ENCODE measurements at regions not wholly inside any gene's neighbourhood (a gene's known extent, or its start where the extent isn't known, plus 50 kb on each side); places are given as distances from the start of the nearest gene placed in this dataset.
A peak's percentile ranks its signal among the peaks of the same experiment; 100 is the strongest.

- TF ChIP-seq CTCF (IDR thresholded peaks at IDR 0.05; ENCODE audit: borderline replicate concordance, extremely low read depth, insufficient read depth): no peak
- H3K27ac ChIP-seq (ENCODE audit: low read depth in 2 of 2, low read length in 2 of 2): no peak overlapping the region
- FAIRE-seq (no peak), DNase-seq (no peak)
- H3K27me3 ChIP-seq (ENCODE audit: control insufficient read depth, insufficient read depth, low read length): no peaks in the 10 kb centered on the region
- H3K4me3 ChIP-seq (ENCODE audit: low read length in 3 of 3): no peak overlapping the region
- H3K4me1 ChIP-seq (ENCODE audit: control insufficient read depth in 2 of 3, insufficient read depth in 2 of 3, low read depth in 1 of 3, low read length in 3 of 3): no peaks in the 10 kb centered on the region
- no peaks in the 10 kb centered on the region for H3K36me3 ChIP-seq (ENCODE audit: control insufficient read depth in 2 of 3, insufficient read depth in 3 of 3, low read length in 3 of 3)
- no peak overlapping the region for H3K9ac ChIP-seq (ENCODE audit: low read length in 3 of 3)
- H3K9me3 ChIP-seq (ENCODE audit: control insufficient read depth in 2 of 3, insufficient read depth in 1 of 3, low read length in 3 of 3): no peaks in the 10 kb centered on the region
- intact Hi-C loops (cut with DNase I): no loop called here
Observed at GRCh38 chr9:104374711-104375110, 129.4 kb upstream of the OR13F1 start.

- Histone ChIP-seq H3K4me3 (ENCODE audit: low read length in 3 of 3) (no peak overlapping the region), H3K27ac (ENCODE audit: low read depth in 2 of 2, low read length in 2 of 2) (no peak overlapping the region), H3K36me3 (ENCODE audit: control insufficient read depth in 2 of 3, insufficient read depth in 3 of 3, low read length in 3 of 3) (no peaks in the 10 kb centered on the region), H3K9me3 (ENCODE audit: control insufficient read depth in 2 of 3, insufficient read depth in 1 of 3, low read length in 3 of 3) (no peaks in the 10 kb centered on the region), H3K4me1 (ENCODE audit: control insufficient read depth in 2 of 3, insufficient read depth in 2 of 3, low read depth in 1 of 3, low read length in 3 of 3) (no peaks in the 10 kb centered on the region), H3K27me3 (ENCODE audit: control insufficient read depth, insufficient read depth, low read length) (no peaks in the 10 kb centered on the region), H3K9ac (ENCODE audit: low read length in 3 of 3) (no peak overlapping the region)
- FAIRE-seq (no peak), DNase-seq (peak in 2 of 5 donors; percentile 12)
- TF ChIP-seq CTCF (IDR thresholded peaks at IDR 0.05; ENCODE audit: borderline replicate concordance, extremely low read depth, insufficient read depth): no peak
- intact Hi-C loops (cut with DNase I): no loop called here
Observed at GRCh38 chr9:104386013-104386412, 118.0 kb upstream of the OR13F1 start.

GRCh38 chr9:104386425-104387069, 117.5 kb upstream of the OR13F1 start:
- Histone ChIP-seq H3K9me3 (ENCODE audit: control insufficient read depth in 2 of 3, insufficient read depth in 1 of 3, low read length in 3 of 3) (no peaks in the 10 kb centered on the region), H3K9ac (ENCODE audit: low read length in 3 of 3) (no peak overlapping the region), H3K4me3 (ENCODE audit: low read length in 3 of 3) (no peak overlapping the region), H3K27me3 (ENCODE audit: control insufficient read depth, insufficient read depth, low read length) (no peaks in the 10 kb centered on the region), H3K4me1 (ENCODE audit: control insufficient read depth in 2 of 3, insufficient read depth in 2 of 3, low read depth in 1 of 3, low read length in 3 of 3) (no peaks in the 10 kb centered on the region), H3K27ac (ENCODE audit: low read depth in 2 of 2, low read length in 2 of 2) (no peak overlapping the region), H3K36me3 (ENCODE audit: control insufficient read depth in 2 of 3, insufficient read depth in 3 of 3, low read length in 3 of 3) (no peaks in the 10 kb centered on the region)
- peak; percentile 52 for TF ChIP-seq CTCF (IDR thresholded peaks at IDR 0.05; ENCODE audit: borderline replicate concordance, extremely low read depth, insufficient read depth)
- DNase-seq: peak in 2 of 5 donors; percentile 55 to 59
- intact Hi-C loops (cut with DNase I): no loop called here
- FAIRE-seq: no peak

- H3K9ac ChIP-seq (ENCODE audit: low read length in 3 of 3): no peak overlapping the region
- no peaks in the 10 kb centered on the region for H3K36me3 ChIP-seq (ENCODE audit: control insufficient read depth in 2 of 3, insufficient read depth in 3 of 3, low read length in 3 of 3)
- TF ChIP-seq CTCF (IDR thresholded peaks at IDR 0.05; ENCODE audit: borderline replicate concordance, extremely low read depth, insufficient read depth): no peak
- no peaks in the 10 kb centered on the region for H3K4me1 ChIP-seq (ENCODE audit: control insufficient read depth in 2 of 3, insufficient read depth in 2 of 3, low read depth in 1 of 3, low read length in 3 of 3)
- no peaks in the 10 kb centered on the region for H3K9me3 ChIP-seq (ENCODE audit: control insufficient read depth in 2 of 3, insufficient read depth in 1 of 3, low read length in 3 of 3)
- H3K27me3 ChIP-seq (ENCODE audit: control insufficient read depth, insufficient read depth, low read length): no peaks in the 10 kb centered on the region
- no peak overlapping the region for H3K4me3 ChIP-seq (ENCODE audit: low read length in 3 of 3)
- no peak for DNase-seq
- intact Hi-C loops (cut with DNase I): no loop called here
- H3K27ac ChIP-seq (ENCODE audit: low read depth in 2 of 2, low read length in 2 of 2): no peak overlapping the region
- FAIRE-seq: no peak
Observed at GRCh38 chr9:104388071-104388470, 116.0 kb upstream of the OR13F1 start.
